HG03354 (cell line): ENCODE measurements at regions not wholly inside any gene's neighbourhood (a gene's known extent, or its start where the extent isn't known, plus 50 kb on each side); places are given as distances from the start of the nearest gene placed in this dataset.

Experiments used
- ATAC-seq: cut with Tn5 transposase; IDR thresholded peaks from one replicate; pipeline ENCODE4 v1.9.1; 2021; ENCODE audit warnings: mild to moderate bottlenecking; ENCODE audit not compliant: unreplicated experiment, poor library complexity, severe bottlenecking

- peak; percentile 57 for ATAC-seq
Observed at GRCh38 chr1:213883618-213884017, 104.2 kb upstream of the PROX1 start.

GRCh38 chr1:213884402-213884801 lies 103.4 kb upstream of the PROX1 start:
- ATAC-seq: no peak

GRCh38 chr1:213884942-213885341 lies 102.8 kb upstream of the PROX1 start:
- no peak for ATAC-seq

GRCh38 chr1:213887842-213888241 lies 99.9 kb upstream of the PROX1 start:
- no peak for ATAC-seq

GRCh38 chr1:213891989-213892902 lies 95.5 kb upstream of the PROX1 start:
- no peak for ATAC-seq

GRCh38 chr1:213898684-213899083 lies 89.1 kb upstream of the PROX1 start:
- ATAC-seq: no peak

- ATAC-seq: no peak
Observed at GRCh38 chr1:213899413-213899812, 88.4 kb upstream of the PROX1 start.

- no peak for ATAC-seq
Observed at GRCh38 chr1:213905344-213905743, 82.4 kb upstream of the PROX1 start.

GRCh38 chr1:213908521-213908920 lies 79.3 kb upstream of the PROX1 start:
- ATAC-seq: no peak

- ATAC-seq: no peak
Observed at GRCh38 chr1:213914392-213914791, 73.4 kb upstream of the PROX1 start.

GRCh38 chr1:213921311-213921710 lies 66.5 kb upstream of the PROX1 start:
- ATAC-seq: no peak

- ATAC-seq: no peak
Observed at GRCh38 chr1:213921712-213922111, 66.1 kb upstream of the PROX1 start.

- no peak for ATAC-seq
Observed at GRCh38 chr1:213925531-213926182, 62.1 kb upstream of the PROX1 start.

- ATAC-seq: no peak
Observed at GRCh38 chr1:213927846-213928245, 59.9 kb upstream of the PROX1 start.

GRCh38 chr1:213929398-213929797 lies 58.4 kb upstream of the PROX1 start:
- no peak for ATAC-seq

GRCh38 chr1:213931836-213932235 lies 55.9 kb upstream of the PROX1 start:
- ATAC-seq: no peak

GRCh38 chr1:213933336-213933735 lies 54.4 kb upstream of the PROX1 start:
- no peak for ATAC-seq

- no peak for ATAC-seq
Observed at GRCh38 chr1:213934649-213935048, 53.1 kb upstream of the PROX1 start.

- ATAC-seq: no peak
Observed at GRCh38 chr1:213936571-213936970, 51.2 kb upstream of the PROX1 start.
